ENCODE measurements at regions not wholly inside any gene's neighbourhood (a gene's known extent, or its start where the extent isn't known, plus 50 kb on each side); places are given as distances from the start of the nearest gene placed in this dataset.
A peak's percentile ranks its signal among the peaks of the same experiment; 100 is the strongest.

DNA sequence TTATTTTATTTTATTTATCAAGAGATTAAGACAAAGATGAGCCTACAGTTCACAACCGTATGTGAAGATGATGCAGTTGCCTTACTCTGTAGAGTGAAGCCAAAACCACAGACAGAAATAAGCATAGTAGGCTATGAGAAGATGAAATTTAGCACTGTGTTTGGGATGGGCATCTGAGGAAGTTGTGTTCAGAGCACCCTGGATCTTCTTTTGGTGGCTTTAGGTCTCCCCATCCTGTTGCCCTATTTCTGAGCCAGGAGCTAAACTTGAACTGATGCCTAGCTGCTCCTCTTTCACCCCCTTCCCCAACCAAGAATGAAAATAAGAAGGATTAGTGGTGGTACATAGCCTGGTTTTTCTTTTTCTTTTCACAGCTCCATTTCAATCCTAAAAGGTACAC, 328.1 kb upstream of the TBL1XR1 start:
- TF ChIP-seq PAX5 (IDR thresholded peaks at IDR 0.05; ENCODE audit: insufficient read depth, low read length, severe bottlenecking) (no peak), POLR2AphosphoS5 (IDR thresholded peaks at IDR 0.05; ENCODE audit: low read depth, low read length) (no peak), POU2F2 (IDR thresholded peaks at IDR 0.05; ENCODE audit: low read depth, low read length) (no peak), POLR2A (IDR thresholded peaks at IDR 0.05; ENCODE audit: low read depth, low read length) (no peak), SPI1 (IDR thresholded peaks at IDR 0.05; ENCODE audit: low read depth, low read length) (no peak), TAF1 (IDR thresholded peaks at IDR 0.05; ENCODE audit: low read depth, low read length) (no peak)
- no peak for FAIRE-seq

GRCh38 chr3:177525987-177526712, 328.9 kb upstream of the TBL1XR1 start:
- TF ChIP-seq POLR2A (IDR thresholded peaks at IDR 0.05; ENCODE audit: low read depth, low read length) (no peak), POU2F2 (IDR thresholded peaks at IDR 0.05; ENCODE audit: low read depth, low read length) (no peak), PAX5 (IDR thresholded peaks at IDR 0.05; ENCODE audit: insufficient read depth, low read length, severe bottlenecking) (no peak), POLR2AphosphoS5 (IDR thresholded peaks at IDR 0.05; ENCODE audit: low read depth, low read length) (no peak), SPI1 (IDR thresholded peaks at IDR 0.05; ENCODE audit: low read depth, low read length) (no peak), TAF1 (IDR thresholded peaks at IDR 0.05; ENCODE audit: low read depth, low read length) (no peak)
- FAIRE-seq (no peak), DNase-seq (ENCODE audit: insufficient read length, low spot score) (no peak)

More for the DNA sequence above, 328.1 kb upstream of the TBL1XR1 start:
- no peak for DNase-seq (ENCODE audit: insufficient read length, low spot score)

GRCh38 chr3:177527182-177527581, 329.9 kb upstream of the TBL1XR1 start:
- TF ChIP-seq SPI1 (IDR thresholded peaks at IDR 0.05; ENCODE audit: low read depth, low read length) (no peak), POLR2AphosphoS5 (IDR thresholded peaks at IDR 0.05; ENCODE audit: low read depth, low read length) (no peak), POU2F2 (IDR thresholded peaks at IDR 0.05; ENCODE audit: low read depth, low read length) (no peak), PAX5 (IDR thresholded peaks at IDR 0.05; ENCODE audit: insufficient read depth, low read length, severe bottlenecking) (no peak), POLR2A (IDR thresholded peaks at IDR 0.05; ENCODE audit: low read depth, low read length) (no peak), TAF1 (IDR thresholded peaks at IDR 0.05; ENCODE audit: low read depth, low read length) (no peak)
- DNase-seq (ENCODE audit: insufficient read length, low spot score), result no peak
- no peak for FAIRE-seq

GRCh38 chr3:177528306-177529070, 331.2 kb upstream of the TBL1XR1 start:
- FAIRE-seq (no peak), DNase-seq (ENCODE audit: insufficient read length, low spot score) (no peak)
- TF ChIP-seq SPI1 (IDR thresholded peaks at IDR 0.05; ENCODE audit: low read depth, low read length) (no peak), POU2F2 (IDR thresholded peaks at IDR 0.05; ENCODE audit: low read depth, low read length) (no peak), PAX5 (IDR thresholded peaks at IDR 0.05; ENCODE audit: insufficient read depth, low read length, severe bottlenecking) (no peak), POLR2AphosphoS5 (IDR thresholded peaks at IDR 0.05; ENCODE audit: low read depth, low read length) (no peak), TAF1 (IDR thresholded peaks at IDR 0.05; ENCODE audit: low read depth, low read length) (no peak), POLR2A (IDR thresholded peaks at IDR 0.05; ENCODE audit: low read depth, low read length) (no peak)

GRCh38 chr3:177529071-177529550, 331.8 kb upstream of the TBL1XR1 start:
- DNase-seq (ENCODE audit: insufficient read length, low spot score), result no peak
- TF ChIP-seq POU2F2 (IDR thresholded peaks at IDR 0.05; ENCODE audit: low read depth, low read length) (no peak), POLR2A (IDR thresholded peaks at IDR 0.05; ENCODE audit: low read depth, low read length) (no peak), PAX5 (IDR thresholded peaks at IDR 0.05; ENCODE audit: insufficient read depth, low read length, severe bottlenecking) (no peak), SPI1 (IDR thresholded peaks at IDR 0.05; ENCODE audit: low read depth, low read length) (no peak)
- FAIRE-seq, result no peak

DNA sequence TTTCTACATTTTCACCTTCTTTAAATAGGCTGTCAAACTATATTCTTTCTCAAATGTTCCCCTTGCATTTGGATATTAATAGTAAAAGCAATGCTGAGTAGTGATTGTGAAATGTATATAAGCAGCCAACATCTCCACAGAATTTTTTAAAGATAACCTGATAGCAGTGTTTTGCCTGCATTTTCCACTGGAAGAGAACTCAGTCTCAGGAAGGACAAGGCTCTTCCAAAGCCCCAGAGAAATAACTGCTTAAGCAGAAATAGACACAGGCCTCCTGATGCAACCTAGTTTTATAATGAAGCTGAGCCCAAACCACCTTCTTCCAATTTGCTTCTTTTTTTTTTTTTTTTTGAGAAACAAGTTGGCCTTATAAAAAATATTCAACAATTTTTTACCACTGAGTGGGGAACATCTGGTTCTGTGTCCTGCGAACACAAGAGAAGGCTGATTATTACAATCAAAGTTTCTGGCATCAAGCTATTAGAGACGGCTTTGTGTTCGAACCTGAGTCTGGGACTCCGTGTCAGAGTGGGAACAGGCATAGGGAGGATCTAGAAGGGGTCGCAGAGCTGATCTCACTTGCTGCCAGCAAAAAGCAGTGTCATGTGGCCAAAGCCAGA, 332.5 kb upstream of the TBL1XR1 start:
- TF ChIP-seq POLR2A (IDR thresholded peaks at IDR 0.05; ENCODE audit: low read depth, low read length) (no peak), PAX5 (IDR thresholded peaks at IDR 0.05; ENCODE audit: insufficient read depth, low read length, severe bottlenecking) (no peak), POU2F2 (IDR thresholded peaks at IDR 0.05; ENCODE audit: low read depth, low read length) (no peak), POLR2AphosphoS5 (IDR thresholded peaks at IDR 0.05; ENCODE audit: low read depth, low read length) (no peak), TAF1 (IDR thresholded peaks at IDR 0.05; ENCODE audit: low read depth, low read length) (no peak), SPI1 (IDR thresholded peaks at IDR 0.05; ENCODE audit: low read depth, low read length) (no peak)
- DNase-seq (ENCODE audit: insufficient read length, low spot score), result no peak
- no peak for FAIRE-seq

DNA sequence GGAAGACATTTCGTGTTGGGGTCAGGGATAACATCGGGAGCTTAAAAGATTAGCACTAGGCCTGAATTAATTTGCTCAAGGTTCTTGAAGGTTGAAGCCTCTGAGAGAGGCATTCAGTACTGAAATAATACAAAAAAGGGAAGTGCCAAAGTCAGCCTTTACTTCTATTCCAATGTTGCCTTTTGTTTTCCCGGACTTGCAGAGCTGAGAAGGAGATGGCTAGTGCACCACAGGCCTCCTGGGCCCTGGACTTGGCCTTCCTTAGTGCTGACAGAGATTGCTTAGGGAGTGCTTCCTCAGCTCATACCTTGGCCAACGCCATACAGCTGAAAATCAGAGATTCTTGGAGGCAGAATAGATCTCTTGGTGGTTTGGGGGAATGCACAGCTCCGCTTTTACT, 333.6 kb upstream of the TBL1XR1 start:
- FAIRE-seq (no peak), DNase-seq (ENCODE audit: insufficient read length, low spot score) (no peak)
- no peak for TF ChIP-seq TAF1 (IDR thresholded peaks at IDR 0.05; ENCODE audit: low read depth, low read length)
- TF ChIP-seq POLR2AphosphoS5 (IDR thresholded peaks at IDR 0.05; ENCODE audit: low read depth, low read length), result no peak
- TF ChIP-seq POLR2A (IDR thresholded peaks at IDR 0.05; ENCODE audit: low read depth, low read length), result no peak
- TF ChIP-seq SPI1 (IDR thresholded peaks at IDR 0.05; ENCODE audit: low read depth, low read length), result peak; percentile 82

- TF ChIP-seq SPI1 (IDR thresholded peaks at IDR 0.05; ENCODE audit: low read depth, low read length) (no peak), POLR2A (IDR thresholded peaks at IDR 0.05; ENCODE audit: low read depth, low read length) (no peak), TAF1 (IDR thresholded peaks at IDR 0.05; ENCODE audit: low read depth, low read length) (no peak), PAX5 (IDR thresholded peaks at IDR 0.05; ENCODE audit: insufficient read depth, low read length, severe bottlenecking) (no peak), POLR2AphosphoS5 (IDR thresholded peaks at IDR 0.05; ENCODE audit: low read depth, low read length) (no peak), POU2F2 (IDR thresholded peaks at IDR 0.05; ENCODE audit: low read depth, low read length) (no peak)
- FAIRE-seq (no peak), DNase-seq (ENCODE audit: insufficient read length, low spot score) (no peak)
Measured at GRCh38 chr3:177536873-177537272, 339.6 kb upstream of the TBL1XR1 start.

DNA sequence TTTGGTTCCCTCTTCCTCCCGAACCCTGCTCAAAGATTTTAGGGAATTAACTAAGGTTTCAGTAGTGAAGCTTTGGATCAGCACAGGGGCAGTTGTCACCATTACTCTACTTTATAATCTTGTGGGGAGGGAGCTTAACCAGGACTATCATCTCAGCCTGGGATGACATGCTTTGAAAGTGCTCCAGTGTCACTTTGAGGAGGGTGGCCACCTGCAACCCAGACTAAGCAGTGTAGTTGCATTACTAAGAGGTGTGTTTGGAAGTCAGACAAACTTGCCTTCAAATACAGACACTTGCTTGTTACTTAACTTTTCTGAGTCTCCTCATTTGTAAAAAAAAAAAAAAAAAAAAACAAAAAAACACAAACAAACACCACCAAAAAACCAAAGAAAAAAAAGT, 340.3 kb upstream of the TBL1XR1 start:
- TF ChIP-seq PAX5 (IDR thresholded peaks at IDR 0.05; ENCODE audit: insufficient read depth, low read length, severe bottlenecking) (no peak), POLR2A (IDR thresholded peaks at IDR 0.05; ENCODE audit: low read depth, low read length) (no peak), POU2F2 (IDR thresholded peaks at IDR 0.05; ENCODE audit: low read depth, low read length) (no peak), SPI1 (IDR thresholded peaks at IDR 0.05; ENCODE audit: low read depth, low read length) (no peak), POLR2AphosphoS5 (IDR thresholded peaks at IDR 0.05; ENCODE audit: low read depth, low read length) (no peak), TAF1 (IDR thresholded peaks at IDR 0.05; ENCODE audit: low read depth, low read length) (no peak)
- DNase-seq (ENCODE audit: insufficient read length, low spot score) (no peak), FAIRE-seq (peak; percentile 48)

Measured in GM12891 (cell line).